ENCODE measurements at regions not wholly inside any gene's neighbourhood (a gene's known extent, or its start where the extent isn't known, plus 50 kb on each side); places are given as distances from the start of the nearest gene placed in this dataset.

GRCh38 chr3:127349501-127350171 is 61.8 kb upstream of the PRR20G start:
- TF ChIP-seq CTCF (IDR thresholded peaks at IDR 0.05): no peak
- no peak for TF ChIP-seq POLR2A (IDR thresholded peaks at IDR 0.05)
